GM18499 (cell line): ENCODE measurements at regions not wholly inside any gene's neighbourhood (a gene's known extent, or its start where the extent isn't known, plus 50 kb on each side); places are given as distances from the start of the nearest gene placed in this dataset.

ENCODE experiments used
- ATAC-seq: cut with Tn5 transposase; IDR thresholded peaks from one replicate; pipeline ENCODE4 v1.9.1; 2021; ENCODE audit warnings: moderate number of reproducible peaks; ENCODE audit not compliant: insufficient read depth, unreplicated experiment

GRCh38 chr6:156538875-156539660 lies 238.1 kb upstream of the ARID1B start:
- ATAC-seq, result no peak

DNA sequence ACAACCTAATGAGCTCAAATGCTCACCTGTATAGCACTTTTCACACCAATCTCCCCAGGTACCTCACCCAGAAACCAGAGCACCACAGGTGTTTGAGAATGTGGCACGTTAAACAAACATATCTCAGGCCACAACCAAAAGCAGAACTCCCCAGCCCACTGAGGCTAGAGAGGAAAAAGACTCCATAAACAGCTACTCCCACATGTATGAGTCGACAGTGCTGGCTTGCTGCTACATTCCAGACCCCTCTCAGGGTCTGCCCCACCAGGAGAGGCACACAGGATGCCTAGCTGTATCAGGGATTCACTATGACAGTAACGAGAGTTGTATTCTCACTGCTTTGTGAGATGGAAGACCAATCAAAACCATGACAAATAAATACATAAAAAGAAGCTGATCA lies 242.6 kb upstream of the ARID1B start:
- ATAC-seq, result no peak

GRCh38 chr6:156533872-156534524 lies 243.2 kb upstream of the ARID1B start:
- ATAC-seq, result no peak

DNA sequence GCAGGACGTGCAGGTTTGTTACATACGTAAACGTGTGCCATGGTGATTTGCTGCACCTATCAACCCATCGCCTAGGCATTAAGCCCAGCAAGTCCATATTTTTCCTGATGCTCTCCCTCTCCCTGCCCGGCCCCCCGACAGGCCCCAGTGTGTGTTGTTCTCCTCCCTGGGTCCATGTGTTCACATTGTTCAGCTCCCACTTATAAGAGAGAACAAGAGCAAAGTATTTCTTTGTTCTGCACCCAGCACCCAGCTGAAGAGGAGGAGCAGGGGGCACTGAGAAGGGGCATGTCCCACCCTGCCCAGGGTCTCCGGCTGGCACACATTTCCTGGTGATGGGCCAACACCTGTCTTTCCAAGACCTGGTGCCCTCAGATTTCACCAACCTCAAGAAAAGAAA lies 251.1 kb upstream of the ARID1B start:
- no peak for ATAC-seq

DNA sequence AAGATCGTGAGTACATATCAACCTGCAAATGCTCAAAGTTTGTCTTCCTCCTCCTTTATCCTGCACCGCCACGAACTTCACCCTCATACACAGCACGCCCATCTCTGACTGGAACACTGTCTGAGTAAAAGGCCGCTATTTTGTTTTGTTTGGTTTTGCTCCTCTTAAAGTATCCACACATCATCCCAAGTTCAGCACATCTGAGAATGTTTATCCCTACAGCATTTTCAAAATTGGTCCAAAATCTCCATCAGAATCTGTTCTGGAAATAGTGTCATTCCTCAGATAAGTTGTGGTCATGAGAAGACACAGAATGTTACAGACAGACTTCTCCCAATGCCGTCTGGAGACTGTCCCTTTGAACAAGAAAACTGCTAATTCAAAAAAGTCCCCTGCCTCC lies 251.6 kb upstream of the ARID1B start:
- ATAC-seq, result no peak

DNA sequence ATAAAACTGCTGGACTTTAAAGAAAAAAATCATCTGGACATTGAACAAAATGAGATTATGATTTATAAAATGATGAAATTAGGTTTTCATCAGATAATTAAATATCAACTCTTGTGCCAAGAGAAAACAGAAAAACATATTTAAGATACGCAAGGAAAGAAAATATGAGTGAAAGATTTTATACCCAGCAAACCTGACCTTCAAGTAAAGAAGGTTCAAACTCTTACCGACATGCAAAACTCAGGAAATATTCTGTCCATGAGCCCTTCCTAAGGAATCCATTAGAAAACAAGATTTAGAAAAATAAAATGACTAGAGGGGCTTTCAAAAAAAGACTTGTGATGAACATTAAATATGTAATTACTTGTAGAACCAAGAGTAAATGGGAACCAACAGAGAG lies 257.2 kb upstream of the ARID1B start:
- no peak for ATAC-seq

DNA sequence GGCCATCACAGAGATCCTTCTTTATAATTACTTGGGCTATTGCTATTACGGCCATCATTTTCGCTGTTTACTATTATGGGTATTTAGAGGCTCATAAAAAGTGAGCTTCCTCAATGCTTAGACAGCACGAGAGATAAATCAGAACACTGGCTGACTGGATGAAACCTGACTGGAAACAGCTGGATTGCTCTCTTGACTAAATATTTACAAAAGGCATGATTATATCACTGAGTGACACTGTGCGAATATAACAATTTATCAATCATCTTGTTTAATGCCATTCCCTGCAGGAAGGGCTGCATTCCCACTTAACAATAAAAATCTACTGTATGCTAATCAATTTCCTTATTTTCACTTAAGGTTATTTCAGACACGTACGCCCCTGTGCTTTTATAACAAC lies 260.1 kb upstream of the ARID1B start:
- ATAC-seq, result no peak

DNA sequence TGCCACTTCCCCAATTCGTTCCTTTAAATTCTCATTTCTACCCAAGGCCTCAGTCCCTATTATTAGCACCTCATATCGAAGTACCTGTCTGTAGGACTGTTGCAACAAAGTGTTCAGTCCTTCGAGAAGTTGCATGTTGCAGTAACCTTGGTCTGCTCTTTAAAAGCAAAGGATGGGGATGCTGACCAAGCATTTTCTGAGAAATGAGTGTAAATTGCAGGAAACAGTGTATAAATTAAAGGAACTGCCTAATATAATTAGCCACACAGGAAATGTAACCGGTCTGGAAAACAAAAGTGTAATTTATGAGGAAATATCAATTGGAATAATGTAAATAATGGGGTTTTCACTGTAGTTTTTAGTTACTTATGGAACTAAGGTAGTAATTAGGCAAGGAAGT lies 261.9 kb upstream of the ARID1B start:
- no peak for ATAC-seq

DNA sequence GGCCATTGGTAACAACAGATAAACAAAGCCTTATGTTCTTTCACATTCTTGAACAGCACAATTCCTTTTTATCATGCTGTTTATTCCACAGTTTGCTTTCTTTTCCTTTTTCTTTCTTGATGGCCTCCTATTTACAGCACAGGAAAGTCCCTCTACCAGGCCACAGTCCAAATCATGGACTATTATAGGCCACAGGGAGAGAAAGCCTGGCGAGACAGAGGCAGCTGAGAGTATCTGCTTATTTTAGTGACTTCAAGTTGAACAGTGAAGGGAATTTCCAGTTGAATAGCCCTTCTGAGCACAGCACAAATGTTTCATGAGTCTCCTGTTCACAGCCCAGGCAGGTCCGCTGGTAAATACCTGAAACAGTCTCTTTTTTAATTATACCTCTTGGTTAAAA lies 263.7 kb upstream of the ARID1B start:
- ATAC-seq, result no peak

DNA sequence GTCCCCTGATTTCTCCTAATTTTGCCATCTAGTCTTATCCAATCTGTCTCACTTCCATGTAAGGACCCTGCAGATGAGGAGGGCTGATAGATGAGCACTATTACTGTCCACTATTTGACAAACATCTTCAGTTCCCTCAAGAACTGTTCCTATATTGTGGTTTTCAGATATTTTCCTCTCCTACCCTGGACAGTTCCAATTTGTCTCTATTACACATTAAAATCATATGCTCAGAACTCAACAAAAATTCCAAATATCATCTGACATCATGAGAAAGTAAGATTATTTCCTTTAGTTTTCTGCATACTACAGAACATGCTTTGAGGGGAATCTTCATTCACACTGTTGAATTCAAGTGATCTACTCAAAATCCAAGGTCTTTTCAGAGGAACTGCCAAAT lies 265.6 kb upstream of the ARID1B start:
- ATAC-seq, result no peak

DNA sequence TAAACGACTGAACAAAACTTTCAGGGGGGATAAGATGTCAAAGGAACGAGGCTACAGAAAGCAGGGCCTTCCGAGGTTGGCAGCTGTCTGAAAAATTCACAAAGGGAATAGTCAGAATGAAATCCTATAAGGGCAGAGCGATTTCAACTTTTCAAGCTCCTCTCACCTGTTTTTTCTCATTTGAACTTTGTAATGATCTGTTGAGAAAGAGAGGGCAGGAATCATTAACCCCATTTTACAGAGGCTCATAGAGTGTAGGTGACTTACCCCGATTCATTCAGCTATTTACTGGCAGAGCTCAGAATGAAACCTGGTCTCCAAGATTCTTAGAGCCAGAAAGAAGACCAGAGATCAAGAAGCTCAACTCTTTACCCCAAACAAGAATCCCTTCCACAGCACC lies 266.1 kb upstream of the ARID1B start:
- ATAC-seq, result no peak

DNA sequence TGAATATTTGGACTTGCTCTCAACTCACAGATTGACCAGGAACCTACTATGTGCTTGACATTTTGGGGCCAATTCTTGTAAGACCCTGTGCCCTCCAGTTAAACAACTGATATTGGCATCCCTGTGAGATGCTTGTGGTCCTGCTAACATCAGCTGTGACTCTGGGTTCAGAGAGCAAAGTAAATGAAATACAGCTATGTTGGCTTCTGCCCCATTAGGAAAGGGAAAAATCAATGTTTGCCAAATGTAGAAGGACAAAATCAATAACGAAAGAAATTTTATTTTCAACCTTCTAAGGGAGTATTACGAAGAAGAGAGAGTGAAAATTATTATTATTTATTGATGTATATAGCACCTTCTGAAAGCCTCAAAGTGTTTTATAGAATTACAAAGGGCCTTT lies 266.9 kb upstream of the ARID1B start:
- no peak for ATAC-seq

DNA sequence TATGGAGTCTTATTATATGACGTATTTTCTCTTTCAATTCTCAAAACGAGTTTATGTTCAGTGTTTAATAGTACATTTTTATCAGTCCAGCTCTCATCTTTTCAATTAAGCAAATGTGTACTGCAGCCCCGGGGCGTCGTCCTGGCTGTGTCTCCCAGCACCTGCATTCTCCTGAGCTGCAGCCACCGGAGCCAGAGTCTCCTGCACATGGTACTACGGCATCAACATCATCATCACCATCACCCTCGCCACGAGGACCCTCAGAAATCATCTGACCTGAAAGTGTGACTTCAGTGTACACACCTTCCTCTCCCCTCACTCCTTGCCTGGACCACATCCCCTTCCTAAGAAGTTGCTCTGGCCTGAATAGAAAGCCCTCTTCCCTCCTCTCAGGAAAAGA lies 267.7 kb upstream of the ARID1B start:
- no peak for ATAC-seq

- no peak for ATAC-seq
Measured at GRCh38 chr6:156508923-156509322, 268.3 kb upstream of the ARID1B start.

DNA sequence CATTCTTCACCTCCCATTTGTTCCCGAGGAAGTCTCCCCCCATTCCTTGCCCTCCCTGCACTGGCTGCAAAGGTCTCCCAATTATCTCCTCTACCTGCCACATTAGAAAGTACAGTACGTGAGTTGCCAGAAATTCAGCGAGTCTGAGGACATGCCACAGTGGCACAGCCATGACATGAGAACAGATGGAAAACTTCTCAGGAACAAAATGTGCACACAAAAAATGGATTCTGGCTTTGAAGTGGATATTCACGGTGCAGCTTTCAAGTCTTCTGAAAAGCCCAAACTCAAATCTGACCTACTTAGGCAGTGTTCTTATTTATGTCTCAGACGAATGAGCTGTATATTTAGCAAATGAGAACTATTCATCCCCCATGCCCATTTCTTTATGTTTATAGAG lies 269.1 kb upstream of the ARID1B start:
- no peak for ATAC-seq

GRCh38 chr6:156507656-156508055 lies 269.5 kb upstream of the ARID1B start:
- ATAC-seq, result no peak

GRCh38 chr6:156507106-156507505 lies 270.1 kb upstream of the ARID1B start:
- no peak for ATAC-seq

- no peak for ATAC-seq
Measured at GRCh38 chr6:156502969-156503504, 274.1 kb upstream of the ARID1B start.

GRCh38 chr6:156497618-156498017 lies 279.6 kb upstream of the ARID1B start:
- ATAC-seq, result no peak

DNA sequence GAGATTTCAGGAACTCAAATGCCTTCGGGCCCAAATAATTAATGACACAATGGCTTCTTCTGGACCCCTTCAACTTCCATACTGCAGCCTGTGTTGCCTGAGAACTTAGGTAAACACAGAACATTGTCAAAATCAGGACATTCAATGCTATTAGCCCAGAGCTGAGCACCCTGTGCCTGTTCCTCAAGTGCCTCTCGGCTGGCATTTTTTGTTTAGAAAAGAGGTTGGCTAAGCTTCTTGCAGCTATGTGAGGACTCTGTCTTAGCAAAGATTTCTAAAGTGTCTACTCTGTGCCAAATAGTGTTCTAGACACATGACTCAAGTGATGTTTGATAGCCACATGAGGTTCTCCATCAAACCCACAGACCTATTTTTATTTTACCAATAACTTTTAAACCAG lies 289.3 kb upstream of the ARID1B start:
- no peak for ATAC-seq

DNA sequence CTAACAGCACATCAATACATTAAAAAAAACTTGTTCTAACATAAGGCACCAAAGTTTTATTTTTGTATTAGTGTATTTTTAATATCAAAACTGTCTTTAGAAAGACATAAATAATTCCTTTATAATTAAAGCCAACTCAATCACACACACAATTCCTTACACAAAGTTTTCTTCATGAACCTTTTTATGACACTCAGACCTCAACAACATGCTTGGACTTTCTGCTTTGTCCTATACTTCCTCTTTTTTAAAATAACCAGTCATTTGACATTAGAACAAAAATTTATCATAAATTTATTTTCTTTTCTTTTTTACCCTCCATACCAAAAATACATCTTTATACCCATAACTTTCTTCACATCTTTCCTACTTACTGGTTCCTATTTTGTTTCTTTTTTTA lies 292.0 kb upstream of the ARID1B start:
- ATAC-seq, result no peak
